NB4 (cell line): ENCODE measurements at regions not wholly inside any gene's neighbourhood (a gene's known extent, or its start where the extent isn't known, plus 50 kb on each side); places are given as distances from the start of the nearest gene placed in this dataset.

Experiments used
- CTCF ChIP-seq: IDR thresholded peaks from one replicate; pipeline ENCODE4 v1.5.1; 2012; ENCODE audit warnings: low read depth, low read length
- MAX ChIP-seq: IDR thresholded peaks from 2 replicates; pipeline ENCODE4 v1.6.1; 2011; ENCODE audit warnings: low read depth, low read length
- MYC ChIP-seq: IDR thresholded peaks from 2 replicates; pipeline ENCODE4 v1.6.1; 2011; ENCODE audit warnings: low read depth, low read length
- POLR2A ChIP-seq: IDR thresholded peaks from 2 replicates; pipeline ENCODE4 v1.6.1; 2011; ENCODE audit warnings: mild to moderate bottlenecking; ENCODE audit not compliant: insufficient read length; ENCODE audit errors: extremely low read depth

- TF ChIP-seq CTCF (no peak), POLR2A (no peak), MYC (no peak), MAX (no peak)
Measured at GRCh38 chr18:26741048-26741447, 124.5 kb downstream of the AQP4 start.
